HCT116 (cell line): ENCODE measurements at regions not wholly inside any gene's neighbourhood (a gene's known extent, or its start where the extent isn't known, plus 50 kb on each side); places are given as distances from the start of the nearest gene placed in this dataset.

ENCODE experiments used
- ATAC-seq: fragments of 200-7000 bp; cut with Tn5 transposase; 2 replicates; pipeline ENCODE4 v1.9.1; 2020; ENCODE audit warnings: mild to moderate bottlenecking, moderate library complexity
- BruUV-seq: library from RNA; stranded (reverse); fragments of 400-500 nt; replicated peaks from 2 replicates; lab custom pipeline; 2021; lab: Mats Ljungman, UMichigan
- CTCF ChIA-PET: fragments of 300-600 bp; sonication (Branson Sonifier 250); formaldehyde crosslinking; loops from one replicate; lab custom pipeline; 2021; ENCODE audit warnings: antibody characterized with exemption; lab: Charles Lee
- POLR2A ChIA-PET: fragments of 300-600, 350-600 bp; sonication (Branson Sonifier 250); formaldehyde crosslinking; loops from one replicate; lab custom pipeline; 2021; ENCODE audit warnings: antibody characterized with exemption; lab: Charles Lee
- RAD21 ChIA-PET, 2 experiments: fragments of 300-600 bp; sonication (Branson Sonifier 250); formaldehyde crosslinking; loops; one replicate each; lab custom pipeline; 2023; ENCODE audit warnings: low total read pairs in 2 of 2; ENCODE audit not compliant: uncharacterized antibody in 2 of 2, unreplicated experiment in 2 of 2, low non-redundant PET in 1 of 2; lab: Charles Lee
- DNase-seq: peaks from one replicate; pipeline ENCODE4 v3.0.0-alpha.2; 2010; ENCODE audit warnings: low read depth, low spot score
- H2AFZ ChIP-seq: fragments of 200-600 bp; shearing (Covaris generic), sonication (generic); 2 replicates; pipeline ENCODE4 v1.6.1; 2017; ENCODE audit warnings: low read depth, mixed run types, mixed read lengths, antibody characterized with exemption, low read length; ENCODE audit not compliant: poor library complexity, severe bottlenecking
- H3K27ac ChIP-seq: 2 replicates; pipeline ENCODE4 v1.5.1; 2012; ENCODE audit warnings: low read depth, low read length
- H3K27me3 ChIP-seq: fragments of 200-600 bp; sonication (generic); 2 replicates; pipeline ENCODE4 v1.6.1; 2016; ENCODE audit warnings: mixed run types, low read length, mixed read lengths; ENCODE audit not compliant: insufficient read depth
- H3K36me3 ChIP-seq, 2 experiments: fragments of 200-500 bp in 1 of 2; fragments of 200-600 bp in 1 of 2; sonication (Bioruptor generic) in 1 of 2; sonication (generic) in 1 of 2; 2 replicates each; pipeline versions ENCODE4 v1.5.1 to v1.6.1; 2014 to 2016; ENCODE audit warnings: low read length in 2 of 2, inconsistent platforms in 1 of 2, mixed read lengths in 1 of 2, mixed run types in 1 of 2; ENCODE audit not compliant: insufficient read depth in 2 of 2, control insufficient read depth in 1 of 2
- H3K4me1 ChIP-seq, 2 experiments: fragments of 200-600 bp in 1 of 2; sonication (generic) in 1 of 2; 2 replicates each; pipeline versions ENCODE4 v1.5.1 to v1.6.1; 2012 to 2017; ENCODE audit warnings: low read length in 2 of 2, inconsistent platforms in 1 of 2, mild to moderate bottlenecking in 1 of 2, mixed read lengths in 1 of 2, mixed run types in 1 of 2, moderate library complexity in 1 of 2; ENCODE audit not compliant: insufficient read depth in 2 of 2, control insufficient read depth in 1 of 2
- H3K4me2 ChIP-seq: fragments of 200-600 bp; sonication (generic); 2 replicates; pipeline ENCODE4 v1.6.1; 2017; ENCODE audit warnings: mixed run types, low read length, mixed read lengths
- H3K4me3 ChIP-seq, 2 experiments: fragments of 200-600 bp in 1 of 2; sonication (generic) in 1 of 2; replicated peaks in 1 of 2; 2 replicates each; pipeline ENCODE4 v1.5.1; 2011 to 2016; ENCODE audit warnings: low read length in 2 of 2, control low read depth in 1 of 2, low read depth in 1 of 2, mild to moderate bottlenecking in 1 of 2, mixed read lengths in 1 of 2, mixed run types in 1 of 2
- H3K79me2 ChIP-seq: fragments of 200-600 bp; sonication (generic); 2 replicates; pipeline ENCODE4 v1.6.1; 2017; ENCODE audit warnings: mild to moderate bottlenecking, mixed run types, low read length, moderate library complexity, mixed read lengths; ENCODE audit not compliant: insufficient read depth
- H3K9ac ChIP-seq: fragments of 200-600 bp; sonication (generic); 2 replicates; pipeline ENCODE4 v1.6.1; 2016; ENCODE audit warnings: low read length, mixed read lengths
- H3K9me2 ChIP-seq: fragments of 200-600 bp; sonication (generic), shearing (Covaris generic); 2 replicates; pipeline ENCODE4 v1.6.1; 2017; ENCODE audit warnings: mixed run types, mild to moderate bottlenecking, moderate library complexity; ENCODE audit not compliant: insufficient read depth
- H3K9me3 ChIP-seq, 2 experiments: fragments of 200-500 bp in 1 of 2; fragments of 200-600 bp in 1 of 2; sonication (Bioruptor generic) in 1 of 2; sonication (generic) in 1 of 2; 2 replicates each; pipeline ENCODE4 v1.6.1; 2014 to 2017; ENCODE audit warnings: low read length in 2 of 2, mixed read lengths in 2 of 2, inconsistent platforms in 1 of 2, low read depth in 1 of 2, mild to moderate bottlenecking in 1 of 2, mixed run types in 1 of 2, moderate library complexity in 1 of 2; ENCODE audit not compliant: control insufficient read depth in 1 of 2, insufficient read depth in 1 of 2
- H4K20me1 ChIP-seq: fragments of 200-600 bp; sonication (generic), shearing (Covaris generic); 2 replicates; pipeline ENCODE4 v1.6.1; 2017; ENCODE audit warnings: mixed run types, mild to moderate bottlenecking, moderate library complexity; ENCODE audit not compliant: insufficient read depth
- CBX3 ChIP-seq: IDR thresholded peaks from 2 replicates; pipeline ENCODE4 v1.6.1; 2012; ENCODE audit warnings: low read depth
- CTCF ChIP-seq, 3 experiments: fragments of 200-600 bp in 1 of 3; sonication (generic) in 1 of 3; IDR thresholded peaks in 2 of 3; conservative IDR thresholded peaks in 1 of 3; 2 replicates each; pipeline ENCODE4 v1.5.1; 2012 to 2017; ENCODE audit warnings: low read depth in 2 of 3, low read length in 2 of 3, antibody characterized with exemption in 1 of 3, borderline replicate concordance in 1 of 3, control low read depth in 1 of 3, mild to moderate bottlenecking in 1 of 3, mixed read lengths in 1 of 3, mixed run types in 1 of 3, moderate library complexity in 1 of 3; ENCODE audit not compliant: insufficient read depth in 1 of 3
- EZH2 ChIP-seq: fragments of 200-600 bp; sonication (generic); IDR thresholded peaks from 2 replicates; pipeline ENCODE4 v1.6.1; 2017; ENCODE audit warnings: antibody characterized with exemption, mixed run types
- FOSL1 ChIP-seq: IDR thresholded peaks from 2 replicates; pipeline ENCODE4 v1.6.1; 2012; ENCODE audit warnings: low read depth
- JUND ChIP-seq: IDR thresholded peaks from 2 replicates; pipeline ENCODE4 v1.6.1; 2012
- POLR2A ChIP-seq: IDR thresholded peaks from 2 replicates; pipeline ENCODE4 v1.7.0; 2011; ENCODE audit warnings: borderline replicate concordance; ENCODE audit not compliant: insufficient read depth, insufficient read length; ENCODE audit errors: extremely low read depth
- POLR2AphosphoS5 ChIP-seq: IDR thresholded peaks from 2 replicates; pipeline ENCODE4 v1.6.1; 2011; ENCODE audit warnings: mild to moderate bottlenecking, low read depth, low read length, moderate library complexity
- RAD21 ChIP-seq: IDR thresholded peaks from 2 replicates; pipeline ENCODE4 v1.6.1; 2012; ENCODE audit warnings: low read depth, mild to moderate bottlenecking
- SIN3A ChIP-seq: IDR thresholded peaks from 2 replicates; pipeline ENCODE4 v1.6.1; 2012; ENCODE audit warnings: low read depth
- SP1 ChIP-seq: IDR thresholded peaks from 2 replicates; pipeline ENCODE4 v1.6.1; 2012; ENCODE audit warnings: low read depth
- SRF ChIP-seq: IDR thresholded peaks from 2 replicates; pipeline ENCODE4 v1.6.1; 2012; ENCODE audit warnings: low read depth
- TCF7L2 ChIP-seq: IDR thresholded peaks from 2 replicates; pipeline ENCODE4 v1.7.0; 2011; ENCODE audit warnings: borderline replicate concordance, inconsistent platforms; ENCODE audit not compliant: insufficient read depth, insufficient read length; ENCODE audit errors: extremely low read depth
- intact Hi-C: fragments of 100-400 bp; cut with micrococcal nuclease; formaldehyde crosslinking; loops from 2 replicates; pipeline ENCODE4 v1.10.0; 2022
- TF ChIP-seq, protein P1 (sequence below): IDR thresholded peaks from 2 replicates; pipeline ENCODE4 v1.6.1; 2011; ENCODE audit warnings: mild to moderate bottlenecking, low read length, moderate library complexity; ENCODE audit not compliant: insufficient replicate concordance; ENCODE audit errors: extremely low read depth
- TF ChIP-seq, protein P2 (sequence below): IDR thresholded peaks from 2 replicates; pipeline ENCODE4 v1.6.1; 2012

- H3K27me3 ChIP-seq, result no peaks in the 10 kb centered on the region
- H3K4me2 ChIP-seq, result no peak overlapping the region
- no TSS peak for BruUV-seq
- H3K36me3 ChIP-seq, result no peaks in the 10 kb centered on the region
- H3K4me3 ChIP-seq, result no peak overlapping the region
- CTCF ChIA-PET, result no interaction called here
- H4K20me1 ChIP-seq, result no peaks in the 10 kb centered on the region
- ATAC-seq (no peak), DNase-seq (no peak)
- no peaks in the 10 kb centered on the region for H3K79me2 ChIP-seq
- H2AFZ ChIP-seq, result no peak overlapping the region
- TF ChIP-seq POLR2AphosphoS5 (no peak), TCF7L2 (no peak), SRF (no peak), JUND (no peak), SIN3A (no peak)
- TF ChIP-seq, protein P1, sequence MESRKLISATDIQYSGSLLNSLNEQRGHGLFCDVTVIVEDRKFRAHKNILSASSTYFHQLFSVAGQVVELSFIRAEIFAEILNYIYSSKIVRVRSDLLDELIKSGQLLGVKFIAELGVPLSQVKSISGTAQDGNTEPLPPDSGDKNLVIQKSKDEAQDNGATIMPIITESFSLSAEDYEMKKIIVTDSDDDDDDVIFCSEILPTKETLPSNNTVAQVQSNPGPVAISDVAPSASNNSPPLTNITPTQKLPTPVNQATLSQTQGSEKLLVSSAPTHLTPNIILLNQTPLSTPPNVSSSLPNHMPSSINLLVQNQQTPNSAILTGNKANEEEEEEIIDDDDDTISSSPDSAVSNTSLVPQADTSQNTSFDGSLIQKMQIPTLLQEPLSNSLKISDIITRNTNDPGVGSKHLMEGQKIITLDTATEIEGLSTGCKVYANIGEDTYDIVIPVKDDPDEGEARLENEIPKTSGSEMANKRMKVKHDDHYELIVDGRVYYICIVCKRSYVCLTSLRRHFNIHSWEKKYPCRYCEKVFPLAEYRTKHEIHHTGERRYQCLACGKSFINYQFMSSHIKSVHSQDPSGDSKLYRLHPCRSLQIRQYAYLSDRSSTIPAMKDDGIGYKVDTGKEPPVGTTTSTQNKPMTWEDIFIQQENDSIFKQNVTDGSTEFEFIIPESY, result no peak
- POLR2A ChIA-PET, result no interaction called here
- RAD21 ChIA-PET, result no interaction called here
- intact Hi-C loops, result no loop called here
- H3K27ac ChIP-seq, result no peak overlapping the region
- H3K9me3 ChIP-seq, result no peaks in the 10 kb centered on the region
- no peak overlapping the region for H3K9ac ChIP-seq
- no peaks in the 10 kb centered on the region for H3K4me1 ChIP-seq
- H3K9me2 ChIP-seq, result no peaks in the 10 kb centered on the region
These were observed 55.8 kb upstream of the SLC7A14 start for GRCh38 chr3:170641510-170642236.

DNA sequence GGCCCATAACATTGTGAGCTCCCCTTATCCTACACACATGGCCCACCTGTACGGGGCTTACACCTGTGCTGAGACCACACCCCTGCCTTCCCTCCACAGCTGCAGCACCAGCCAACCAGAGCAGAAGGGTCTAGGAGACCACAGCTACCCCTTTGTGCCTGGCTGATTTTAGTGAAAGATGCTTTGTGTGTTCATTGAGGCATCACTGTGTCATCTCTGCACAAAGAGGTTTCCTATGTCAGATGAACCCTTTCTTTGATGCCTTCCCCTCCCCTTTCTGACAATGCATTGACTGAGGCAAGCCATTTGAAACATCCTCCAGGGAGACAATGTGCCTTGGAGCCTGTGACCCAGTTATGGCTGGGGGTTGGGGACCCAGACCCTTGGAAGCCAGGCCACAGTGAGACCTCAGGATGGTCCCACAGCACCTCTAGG, 54.9 kb upstream of the SLC7A14 start:
- no peak for ATAC-seq
- TF ChIP-seq POLR2A (no peak), SIN3A (no peak), EZH2 (no peak), TCF7L2 (no peak), FOSL1 (no peak), POLR2AphosphoS5 (no peak), CTCF (IDR thresholded peaks at IDR 0.05 in 2 of 3, conservative IDR thresholded peaks at IDR 0.05 in 1 of 3; ENCODE audit: borderline replicate concordance in 1 of 3, insufficient read depth in 1 of 3, low read depth in 2 of 3, low read length in 2 of 3) (no peak), RAD21 (no peak), CBX3 (no peak), SP1 (no peak)
- TF ChIP-seq, protein P2, sequence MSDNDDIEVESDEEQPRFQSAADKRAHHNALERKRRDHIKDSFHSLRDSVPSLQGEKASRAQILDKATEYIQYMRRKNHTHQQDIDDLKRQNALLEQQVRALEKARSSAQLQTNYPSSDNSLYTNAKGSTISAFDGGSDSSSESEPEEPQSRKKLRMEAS, result no peak
- Histone ChIP-seq H3K4me2 (no peak overlapping the region), H4K20me1 (no peaks in the 10 kb centered on the region), H2AFZ (no peak overlapping the region), H3K4me3 (no peak overlapping the region), H3K4me1 (no peaks in the 10 kb centered on the region), H3K9me3 (no peaks in the 10 kb centered on the region), H3K79me2 (no peaks in the 10 kb centered on the region), H3K9ac (no peak overlapping the region), H3K36me3 (no peaks in the 10 kb centered on the region), H3K27ac (no peak overlapping the region), H3K9me2 (no peaks in the 10 kb centered on the region), H3K27me3 (no peaks in the 10 kb centered on the region)
- ChIA-PET POLR2A (no interaction called here), RAD21 (no interaction called here), CTCF (no interaction called here)
- no peak for DNase-seq
- no TSS peak for BruUV-seq
- intact Hi-C loops, result no loop called here
